ENCODE measurements at regions not wholly inside any gene's neighbourhood (a gene's known extent, or its start where the extent isn't known, plus 50 kb on each side); places are given as distances from the start of the nearest gene placed in this dataset.

DNA sequence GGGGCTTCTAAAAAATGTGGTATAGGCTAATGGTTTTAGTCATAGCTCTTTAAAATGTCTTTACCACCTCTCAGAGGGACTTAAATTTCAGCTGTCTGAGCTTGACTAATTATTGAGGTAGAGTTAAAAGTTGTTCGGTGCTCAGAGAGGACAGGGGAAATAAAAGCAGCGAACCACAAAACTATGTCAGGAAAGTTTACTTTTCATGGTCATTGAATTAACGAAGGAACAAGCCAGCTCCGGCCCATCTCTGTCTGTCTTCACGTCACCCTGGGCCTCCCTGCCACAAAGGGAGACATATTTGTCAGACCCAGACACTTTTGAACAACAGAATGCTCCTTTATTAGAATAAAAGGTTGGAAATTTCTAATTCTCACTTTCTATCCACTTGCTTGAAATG lies 98.8 kb upstream of the EFNA5 start:
- Mint-ChIP-seq H3K27ac (no peak overlapping the region), H3K27me3 (ENCODE audit: insufficient read depth, low read depth, poor library complexity) (no peaks in the 10 kb centered on the region), H3K4me3 (no peak overlapping the region), H3K36me3 (ENCODE audit: low read depth) (no peaks in the 10 kb centered on the region), H3K4me1 (peaks cover 43% of the 10 kb centered on the region), H3K9me3 (no peaks in the 10 kb centered on the region)
- Histone ChIP-seq H3K27me3 (ENCODE audit: insufficient read depth) (no peaks in the 10 kb centered on the region), H3K9me2 (ENCODE audit: insufficient read depth) (no peaks in the 10 kb centered on the region), H3K4me3 (no peak overlapping the region), H2AFZ (no peak overlapping the region), H3F3A (replicated peaks; ENCODE audit: low read depth) (no peaks in the 10 kb centered on the region), H3K27ac (ENCODE audit: low read depth) (no peak overlapping the region), H3K4me2 (no peak overlapping the region), H3K36me3 (ENCODE audit: insufficient read depth) (no peaks in the 10 kb centered on the region), H3K4me1 (ENCODE audit: insufficient read depth) (peaks cover 31% of the 10 kb centered on the region), H4K20me1 (replicated peaks; ENCODE audit: insufficient read depth) (no peaks in the 10 kb centered on the region), H3K79me2 (replicated peaks; ENCODE audit: insufficient read depth) (no peaks in the 10 kb centered on the region)
- ATAC-seq (no peak), DNase-seq (ENCODE audit: low spot score) (no peak)
- TF ChIP-seq STAT1 (IDR thresholded peaks at IDR 0.05; ENCODE audit: unreplicated experiment) (no peak), POLR2AphosphoS5 (IDR thresholded peaks at IDR 0.05; ENCODE audit: low read depth) (no peak)

DNA sequence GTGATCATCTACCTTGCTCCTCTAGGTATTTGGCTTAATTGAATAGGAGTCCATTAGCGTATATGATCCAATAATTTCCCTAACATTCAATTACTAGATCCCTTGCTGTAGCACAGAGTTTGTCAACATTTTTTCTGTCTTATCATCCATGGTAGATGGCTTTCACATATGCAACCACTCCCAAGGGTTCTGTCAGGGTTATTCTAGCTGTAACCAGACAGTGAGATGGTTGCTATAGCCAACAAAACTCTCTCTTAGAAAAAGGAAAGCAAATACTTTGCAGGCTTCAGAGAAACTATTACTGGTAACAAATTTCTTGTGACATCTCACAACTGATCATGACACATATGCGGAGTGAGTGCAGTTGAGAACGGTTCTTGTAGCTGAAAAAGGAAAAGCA lies 96.2 kb upstream of the EFNA5 start:
- H3K9me2 ChIP-seq (ENCODE audit: insufficient read depth) = no peaks in the 10 kb centered on the region
- no peak overlapping the region for H3K27ac Mint-ChIP-seq
- H3K4me1 Mint-ChIP-seq = peaks cover 32% of the 10 kb centered on the region
- H4K20me1 ChIP-seq (replicated peaks; ENCODE audit: insufficient read depth) = no peaks in the 10 kb centered on the region
- no peaks in the 10 kb centered on the region for H3K9me3 Mint-ChIP-seq
- no peaks in the 10 kb centered on the region for H3K79me2 ChIP-seq (replicated peaks; ENCODE audit: insufficient read depth)
- TF ChIP-seq, protein P1, sequence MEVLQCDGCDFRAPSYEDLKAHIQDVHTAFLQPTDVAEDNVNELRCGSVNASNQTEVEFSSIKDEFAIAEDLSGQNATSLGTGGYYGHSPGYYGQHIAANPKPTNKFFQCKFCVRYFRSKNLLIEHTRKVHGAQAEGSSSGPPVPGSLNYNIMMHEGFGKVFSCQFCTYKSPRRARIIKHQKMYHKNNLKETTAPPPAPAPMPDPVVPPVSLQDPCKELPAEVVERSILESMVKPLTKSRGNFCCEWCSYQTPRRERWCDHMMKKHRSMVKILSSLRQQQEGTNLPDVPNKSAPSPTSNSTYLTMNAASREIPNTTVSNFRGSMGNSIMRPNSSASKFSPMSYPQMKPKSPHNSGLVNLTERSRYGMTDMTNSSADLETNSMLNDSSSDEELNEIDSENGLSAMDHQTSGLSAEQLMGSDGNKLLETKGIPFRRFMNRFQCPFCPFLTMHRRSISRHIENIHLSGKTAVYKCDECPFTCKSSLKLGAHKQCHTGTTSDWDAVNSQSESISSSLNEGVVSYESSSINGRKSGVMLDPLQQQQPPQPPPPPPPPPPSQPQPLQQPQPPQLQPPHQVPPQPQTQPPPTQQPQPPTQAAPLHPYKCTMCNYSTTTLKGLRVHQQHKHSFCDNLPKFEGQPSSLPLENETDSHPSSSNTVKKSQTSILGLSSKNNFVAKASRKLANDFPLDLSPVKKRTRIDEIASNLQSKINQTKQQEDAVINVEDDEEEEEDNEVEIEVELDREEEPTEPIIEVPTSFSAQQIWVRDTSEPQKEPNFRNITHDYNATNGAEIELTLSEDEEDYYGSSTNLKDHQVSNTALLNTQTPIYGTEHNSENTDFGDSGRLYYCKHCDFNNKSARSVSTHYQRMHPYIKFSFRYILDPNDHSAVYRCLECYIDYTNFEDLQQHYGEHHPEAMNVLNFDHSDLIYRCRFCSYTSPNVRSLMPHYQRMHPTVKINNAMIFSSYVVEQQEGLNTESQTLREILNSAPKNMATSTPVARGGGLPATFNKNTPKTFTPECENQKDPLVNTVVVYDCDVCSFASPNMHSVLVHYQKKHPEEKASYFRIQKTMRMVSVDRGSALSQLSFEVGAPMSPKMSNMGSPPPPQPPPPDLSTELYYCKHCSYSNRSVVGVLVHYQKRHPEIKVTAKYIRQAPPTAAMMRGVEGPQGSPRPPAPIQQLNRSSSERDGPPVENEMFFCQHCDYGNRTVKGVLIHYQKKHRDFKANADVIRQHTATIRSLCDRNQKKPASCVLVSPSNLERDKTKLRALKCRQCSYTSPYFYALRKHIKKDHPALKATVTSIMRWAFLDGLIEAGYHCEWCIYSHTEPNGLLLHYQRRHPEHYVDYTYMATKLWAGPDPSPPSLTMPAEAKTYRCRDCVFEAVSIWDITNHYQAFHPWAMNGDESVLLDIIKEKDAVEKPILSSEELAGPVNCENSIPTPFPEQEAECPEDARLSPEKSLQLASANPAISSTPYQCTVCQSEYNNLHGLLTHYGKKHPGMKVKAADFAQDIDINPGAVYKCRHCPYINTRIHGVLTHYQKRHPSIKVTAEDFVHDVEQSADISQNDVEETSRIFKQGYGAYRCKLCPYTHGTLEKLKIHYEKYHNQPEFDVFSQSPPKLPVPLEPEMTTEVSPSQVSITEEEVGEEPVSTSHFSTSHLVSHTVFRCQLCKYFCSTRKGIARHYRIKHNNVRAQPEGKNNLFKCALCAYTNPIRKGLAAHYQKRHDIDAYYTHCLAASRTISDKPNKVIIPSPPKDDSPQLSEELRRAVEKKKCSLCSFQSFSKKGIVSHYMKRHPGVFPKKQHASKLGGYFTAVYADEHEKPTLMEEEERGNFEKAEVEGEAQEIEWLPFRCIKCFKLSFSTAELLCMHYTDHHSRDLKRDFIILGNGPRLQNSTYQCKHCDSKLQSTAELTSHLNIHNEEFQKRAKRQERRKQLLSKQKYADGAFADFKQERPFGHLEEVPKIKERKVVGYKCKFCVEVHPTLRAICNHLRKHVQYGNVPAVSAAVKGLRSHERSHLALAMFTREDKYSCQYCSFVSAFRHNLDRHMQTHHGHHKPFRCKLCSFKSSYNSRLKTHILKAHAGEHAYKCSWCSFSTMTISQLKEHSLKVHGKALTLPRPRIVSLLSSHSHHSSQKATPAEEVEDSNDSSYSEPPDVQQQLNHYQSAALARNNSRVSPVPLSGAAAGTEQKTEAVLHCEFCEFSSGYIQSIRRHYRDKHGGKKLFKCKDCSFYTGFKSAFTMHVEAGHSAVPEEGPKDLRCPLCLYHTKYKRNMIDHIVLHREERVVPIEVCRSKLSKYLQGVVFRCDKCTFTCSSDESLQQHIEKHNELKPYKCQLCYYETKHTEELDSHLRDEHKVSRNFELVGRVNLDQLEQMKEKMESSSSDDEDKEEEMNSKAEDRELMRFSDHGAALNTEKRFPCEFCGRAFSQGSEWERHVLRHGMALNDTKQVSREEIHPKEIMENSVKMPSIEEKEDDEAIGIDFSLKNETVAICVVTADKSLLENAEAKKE (CRISPR knock-in tag; IDR thresholded peaks at IDR 0.05) = no peak
- no peak for TF ChIP-seq CREB1 (CRISPR knock-in tag; IDR thresholded peaks at IDR 0.05; ENCODE audit: low read depth)
- no peak for TF ChIP-seq EZH2 (IDR thresholded peaks at IDR 0.05; ENCODE audit: low read depth, unreplicated experiment)
- TF ChIP-seq, protein P2, sequence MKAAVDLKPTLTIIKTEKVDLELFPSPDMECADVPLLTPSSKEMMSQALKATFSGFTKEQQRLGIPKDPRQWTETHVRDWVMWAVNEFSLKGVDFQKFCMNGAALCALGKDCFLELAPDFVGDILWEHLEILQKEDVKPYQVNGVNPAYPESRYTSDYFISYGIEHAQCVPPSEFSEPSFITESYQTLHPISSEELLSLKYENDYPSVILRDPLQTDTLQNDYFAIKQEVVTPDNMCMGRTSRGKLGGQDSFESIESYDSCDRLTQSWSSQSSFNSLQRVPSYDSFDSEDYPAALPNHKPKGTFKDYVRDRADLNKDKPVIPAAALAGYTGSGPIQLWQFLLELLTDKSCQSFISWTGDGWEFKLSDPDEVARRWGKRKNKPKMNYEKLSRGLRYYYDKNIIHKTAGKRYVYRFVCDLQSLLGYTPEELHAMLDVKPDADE (IDR thresholded peaks at IDR 0.05) = no peak
- H3K4me1 ChIP-seq (ENCODE audit: insufficient read depth) = peaks cover 7% of the 10 kb centered on the region
- no peaks in the 10 kb centered on the region for H3K27me3 ChIP-seq (ENCODE audit: insufficient read depth)
- no peak for DNase-seq (ENCODE audit: low spot score)
- H2AFZ ChIP-seq = no peak overlapping the region
- ATAC-seq = no peak
- H3K4me3 Mint-ChIP-seq = no peak overlapping the region
- no peaks in the 10 kb centered on the region for H3K27me3 Mint-ChIP-seq (ENCODE audit: insufficient read depth, low read depth, poor library complexity)
- no peaks in the 10 kb centered on the region for H3K36me3 Mint-ChIP-seq (ENCODE audit: low read depth)
- no peaks in the 10 kb centered on the region for H3F3A ChIP-seq (replicated peaks; ENCODE audit: low read depth)
- H3K36me3 ChIP-seq (ENCODE audit: insufficient read depth) = no peaks in the 10 kb centered on the region
- H3K27ac ChIP-seq (ENCODE audit: low read depth) = no peak overlapping the region
- no peak overlapping the region for H3K4me2 ChIP-seq
- H3K4me3 ChIP-seq = no peak overlapping the region
